ENCODE measurements at regions not wholly inside any gene's neighbourhood (a gene's known extent, or its start where the extent isn't known, plus 50 kb on each side); places are given as distances from the start of the nearest gene placed in this dataset.

GRCh38 chr4:126820631-126821030 is 812.1 kb upstream of the INTU start:
- TF ChIP-seq, protein P1, sequence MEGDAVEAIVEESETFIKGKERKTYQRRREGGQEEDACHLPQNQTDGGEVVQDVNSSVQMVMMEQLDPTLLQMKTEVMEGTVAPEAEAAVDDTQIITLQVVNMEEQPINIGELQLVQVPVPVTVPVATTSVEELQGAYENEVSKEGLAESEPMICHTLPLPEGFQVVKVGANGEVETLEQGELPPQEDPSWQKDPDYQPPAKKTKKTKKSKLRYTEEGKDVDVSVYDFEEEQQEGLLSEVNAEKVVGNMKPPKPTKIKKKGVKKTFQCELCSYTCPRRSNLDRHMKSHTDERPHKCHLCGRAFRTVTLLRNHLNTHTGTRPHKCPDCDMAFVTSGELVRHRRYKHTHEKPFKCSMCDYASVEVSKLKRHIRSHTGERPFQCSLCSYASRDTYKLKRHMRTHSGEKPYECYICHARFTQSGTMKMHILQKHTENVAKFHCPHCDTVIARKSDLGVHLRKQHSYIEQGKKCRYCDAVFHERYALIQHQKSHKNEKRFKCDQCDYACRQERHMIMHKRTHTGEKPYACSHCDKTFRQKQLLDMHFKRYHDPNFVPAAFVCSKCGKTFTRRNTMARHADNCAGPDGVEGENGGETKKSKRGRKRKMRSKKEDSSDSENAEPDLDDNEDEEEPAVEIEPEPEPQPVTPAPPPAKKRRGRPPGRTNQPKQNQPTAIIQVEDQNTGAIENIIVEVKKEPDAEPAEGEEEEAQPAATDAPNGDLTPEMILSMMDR (IDR thresholded peaks at IDR 0.05): no peak

GRCh38 chr4:126821152-126821551 is 811.6 kb upstream of the INTU start:
- TF ChIP-seq, protein P1 (IDR thresholded peaks at IDR 0.05): no peak
- intact Hi-C loops (cut with DNase I): no loop called here
- DNase-seq (no peak), ATAC-seq (no peak)
- Histone ChIP-seq H3K4me3 (no peak overlapping the region), H3K4me1 (no peaks in the 10 kb centered on the region), H3K36me3 (ENCODE audit: insufficient read depth in 1 of 2, low read depth in 1 of 2) (no peaks in the 10 kb centered on the region), H3K27me3 (ENCODE audit: insufficient read depth in 3 of 3, low read length in 2 of 3) (no peaks in the 10 kb centered on the region), H3K27ac (no peak overlapping the region), H3K9me3 (peaks cover 3% of the 10 kb centered on the region)
- WGBS, 3 donors: 95 to 100% (median 98%) methylated on average over 1 of the region's 1 CpG

More at GRCh38 chr4:126820631-126821030, 812.1 kb upstream of the INTU start:
- 86 to 94% (median 88%) methylated on average over 1 of the region's 1 CpG for WGBS, 3 donors
- ATAC-seq (no peak), DNase-seq (no peak)
- H3K27ac ChIP-seq: no peak overlapping the region
- H3K9me3 ChIP-seq: peaks cover 3% of the 10 kb centered on the region
- intact Hi-C loops (cut with DNase I): no loop called here
- no peaks in the 10 kb centered on the region for H3K4me1 ChIP-seq
- no peaks in the 10 kb centered on the region for H3K36me3 ChIP-seq (ENCODE audit: insufficient read depth in 1 of 2, low read depth in 1 of 2)
- no peak overlapping the region for H3K4me3 ChIP-seq
- no peaks in the 10 kb centered on the region for H3K27me3 ChIP-seq (ENCODE audit: insufficient read depth in 3 of 3, low read length in 2 of 3)

DNA sequence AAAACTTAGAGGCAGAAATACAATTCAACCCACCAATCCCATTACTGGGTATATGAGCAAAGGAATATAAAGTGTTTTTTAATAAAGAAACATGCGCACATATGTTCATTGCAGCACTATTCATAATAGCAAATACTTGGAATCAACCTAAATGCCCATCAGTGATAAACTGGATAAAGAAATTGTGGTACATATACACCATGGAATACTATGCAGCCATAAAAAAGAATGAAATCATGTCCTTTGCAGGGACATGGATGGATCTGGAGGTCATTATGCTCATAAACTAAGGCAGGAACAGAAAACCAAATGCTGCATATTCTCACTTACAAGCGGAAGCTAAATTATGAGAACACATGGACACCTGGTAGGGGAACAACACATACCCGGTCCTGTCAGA is 807.7 kb upstream of the INTU start:
- DNase-seq (no peak), ATAC-seq (no peak)
- Histone ChIP-seq H3K27ac (no peak overlapping the region), H3K9me3 (peaks cover 3% of the 10 kb centered on the region), H3K4me1 (no peaks in the 10 kb centered on the region), H3K36me3 (ENCODE audit: insufficient read depth in 1 of 2, low read depth in 1 of 2) (no peaks in the 10 kb centered on the region), H3K4me3 (no peak overlapping the region), H3K27me3 (ENCODE audit: insufficient read depth in 3 of 3, low read length in 2 of 3) (no peaks in the 10 kb centered on the region)
- TF ChIP-seq, protein P1 (IDR thresholded peaks at IDR 0.05): no peak
- WGBS, 3 donors: 61 to 76% (median 61%) methylated on average over 3 of the region's 3 CpGs
- intact Hi-C loops (cut with DNase I): no loop called here

DNA sequence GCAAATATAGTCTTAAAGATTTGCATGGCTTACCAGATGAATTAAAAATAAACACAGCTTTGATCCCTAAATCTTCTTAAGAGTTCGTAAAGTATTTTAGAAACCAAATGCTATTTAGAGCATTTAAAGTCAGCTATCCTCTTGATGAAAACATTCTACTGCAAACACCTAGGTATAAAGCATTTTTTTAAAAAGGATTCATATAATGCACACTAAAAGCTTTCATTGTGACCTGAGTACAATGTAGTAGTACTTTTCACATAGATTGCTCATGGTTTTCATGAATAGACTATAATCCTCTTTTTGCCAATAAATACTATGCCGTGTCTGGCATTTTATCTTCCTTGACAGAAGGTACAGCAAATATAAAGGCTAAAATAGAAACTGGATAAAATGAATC is 805.1 kb upstream of the INTU start:
- WGBS, 3 donors: 78 to 85% (median 80%) methylated on average over 2 of the region's 2 CpGs
- no peaks in the 10 kb centered on the region for H3K36me3 ChIP-seq (ENCODE audit: insufficient read depth in 1 of 2, low read depth in 1 of 2)
- no peaks in the 10 kb centered on the region for H3K9me3 ChIP-seq
- H3K27ac ChIP-seq: no peak overlapping the region
- DNase-seq: no peak
- H3K4me3 ChIP-seq: no peak overlapping the region
- TF ChIP-seq, protein P1 (IDR thresholded peaks at IDR 0.05): no peak
- no peaks in the 10 kb centered on the region for H3K4me1 ChIP-seq
- H3K27me3 ChIP-seq (ENCODE audit: insufficient read depth in 3 of 3, low read length in 2 of 3): no peaks in the 10 kb centered on the region
- ATAC-seq: no peak
- intact Hi-C loops (cut with DNase I): no loop called here

DNA sequence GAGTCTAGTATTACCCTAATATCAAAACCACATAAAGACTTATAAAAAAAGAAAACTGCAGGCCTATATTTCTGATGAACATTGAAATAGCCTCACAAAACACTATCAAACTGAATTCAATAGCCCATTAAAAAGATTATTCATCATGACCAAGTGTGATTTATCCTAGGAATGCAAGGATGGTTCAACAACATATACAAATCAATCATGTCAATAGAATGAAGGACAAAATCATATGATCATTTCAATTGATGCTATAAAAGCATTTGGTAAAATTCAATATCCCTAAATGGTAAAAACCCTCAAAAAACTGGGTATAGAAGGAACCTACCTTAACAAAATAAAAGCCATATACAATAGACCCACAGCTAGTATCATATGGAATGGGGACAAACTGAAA is 797.9 kb upstream of the INTU start:
- Histone ChIP-seq H3K27ac (no peak overlapping the region), H3K9me3 (peaks cover 6% of the 10 kb centered on the region), H3K4me3 (no peak overlapping the region), H3K27me3 (ENCODE audit: insufficient read depth in 3 of 3, low read length in 2 of 3) (no peaks in the 10 kb centered on the region), H3K4me1 (no peaks in the 10 kb centered on the region), H3K36me3 (ENCODE audit: insufficient read depth in 1 of 2, low read depth in 1 of 2) (no peaks in the 10 kb centered on the region)
- TF ChIP-seq, protein P1 (IDR thresholded peaks at IDR 0.05): no peak
- DNase-seq (no peak), ATAC-seq (no peak)
- intact Hi-C loops (cut with DNase I): no loop called here

All from psoas muscle (tissue), 7 donors.